ENCODE measurements at regions not wholly inside any gene's neighbourhood (a gene's known extent, or its start where the extent isn't known, plus 50 kb on each side); places are given as distances from the start of the nearest gene placed in this dataset.

- intact Hi-C loops (cut with DNase I; ENCODE audit: low total_unique reads) = no loop called here
- Histone ChIP-seq H3K27me3 (no peaks in the 10 kb centered on the region), H3K4me1 (no peaks in the 10 kb centered on the region), H3K27ac (no peak overlapping the region), H3K36me3 (ENCODE audit: low read depth, missing control alignments) (no peaks in the 10 kb centered on the region), H3K9me3 (no peaks in the 10 kb centered on the region), H3K4me3 (no peak overlapping the region)
- TF ChIP-seq CTCF (IDR thresholded peaks at IDR 0.05) (no peak), POLR2A (IDR thresholded peaks at IDR 0.05) (no peak)
- DNase-seq = no peak
- 82 to 84% methylated on average over 2 of the region's 2 CpGs for WGBS, 2 donors
Observed at GRCh38 chr9:86549920-86550319, 195.7 kb upstream of the TUT7 start.

GRCh38 chr9:86549401-86549811, 195.2 kb upstream of the TUT7 start:
- DNase-seq = no peak
- TF ChIP-seq POLR2A (IDR thresholded peaks at IDR 0.05) (no peak), CTCF (IDR thresholded peaks at IDR 0.05) (no peak)

GRCh38 chr9:86548220-86548619, 194.0 kb upstream of the TUT7 start:
- Histone ChIP-seq H3K4me3 (no peak overlapping the region), H3K4me1 (no peaks in the 10 kb centered on the region), H3K36me3 (ENCODE audit: low read depth, missing control alignments) (no peaks in the 10 kb centered on the region), H3K9me3 (no peaks in the 10 kb centered on the region), H3K27me3 (no peaks in the 10 kb centered on the region), H3K27ac (no peak overlapping the region)
- intact Hi-C loops (cut with DNase I; ENCODE audit: low total_unique reads) = no loop called here
- 90 to 97% methylated on average over 4 of the region's 4 CpGs for WGBS, 2 donors
- TF ChIP-seq CTCF (IDR thresholded peaks at IDR 0.05) (no peak), POLR2A (IDR thresholded peaks at IDR 0.05) (no peak)
- no peak for DNase-seq

More at GRCh38 chr9:86549401-86549811, 195.2 kb upstream of the TUT7 start:
- Histone ChIP-seq H3K27ac (no peak overlapping the region), H3K9me3 (no peaks in the 10 kb centered on the region), H3K4me1 (no peaks in the 10 kb centered on the region), H3K27me3 (no peaks in the 10 kb centered on the region), H3K36me3 (ENCODE audit: low read depth, missing control alignments) (no peaks in the 10 kb centered on the region), H3K4me3 (no peak overlapping the region)
- 76 to 91% methylated on average over 2 of the region's 2 CpGs for WGBS, 2 donors
- intact Hi-C loops (cut with DNase I; ENCODE audit: low total_unique reads) = no loop called here

- H3K4me1 ChIP-seq = no peaks in the 10 kb centered on the region
- H3K27me3 ChIP-seq = no peaks in the 10 kb centered on the region
- H3K4me3 ChIP-seq = no peak overlapping the region
- H3K9me3 ChIP-seq = no peaks in the 10 kb centered on the region
- DNase-seq = no peak
- intact Hi-C loops (cut with DNase I; ENCODE audit: low total_unique reads) = no loop called here
- TF ChIP-seq CTCF (IDR thresholded peaks at IDR 0.05) (no peak), POLR2A (IDR thresholded peaks at IDR 0.05) (no peak)
- H3K27ac ChIP-seq = no peak overlapping the region
- no peaks in the 10 kb centered on the region for H3K36me3 ChIP-seq (ENCODE audit: low read depth, missing control alignments)
Observed at GRCh38 chr9:86547571-86547970, 193.4 kb upstream of the TUT7 start.

- intact Hi-C loops (cut with DNase I; ENCODE audit: low total_unique reads) = no loop called here
- 86 to 92% methylated on average over 5 of the region's 5 CpGs for WGBS, 2 donors
- DNase-seq = no peak
- H3K27ac ChIP-seq = no peak overlapping the region
- H3K9me3 ChIP-seq = no peaks in the 10 kb centered on the region
- no peaks in the 10 kb centered on the region for H3K4me1 ChIP-seq
- H3K36me3 ChIP-seq (ENCODE audit: low read depth, missing control alignments) = no peaks in the 10 kb centered on the region
- H3K27me3 ChIP-seq = no peaks in the 10 kb centered on the region
- TF ChIP-seq POLR2A (IDR thresholded peaks at IDR 0.05) = no peak
- no peak for TF ChIP-seq CTCF (IDR thresholded peaks at IDR 0.05)
- H3K4me3 ChIP-seq = no peak overlapping the region
Observed at GRCh38 chr9:86546712-86547111, 192.5 kb upstream of the TUT7 start.
